Panc1 (cell line): ENCODE measurements at regions not wholly inside any gene's neighbourhood (a gene's known extent, or its start where the extent isn't known, plus 50 kb on each side); places are given as distances from the start of the nearest gene placed in this dataset.

ENCODE experiments used
- ATAC-seq: fragments of 200-7000 bp; cut with Tn5 transposase; 2 replicates; pipeline ENCODE4 v1.9.1; 2020; ENCODE audit warnings: mild to moderate bottlenecking, moderate library complexity
- BruUV-seq: library from RNA; stranded (reverse); fragments of 400-500 nt; replicated peaks from 2 replicates; lab custom pipeline; 2021; lab: Mats Ljungman, UMichigan
- CTCF ChIA-PET: fragments of 300-600 bp; sonication (Branson Sonifier 250); formaldehyde crosslinking; loops from one replicate; lab custom pipeline; 2022; ENCODE audit warnings: antibody characterized with exemption; lab: Charles Lee
- POLR2A ChIA-PET: fragments of 300-600 bp; sonication (Branson Sonifier 250); formaldehyde crosslinking; loops from one replicate; lab custom pipeline; 2022; ENCODE audit warnings: antibody characterized with exemption; lab: Charles Lee
- DNase-seq: peaks from one replicate; pipeline ENCODE4 v3.0.0-alpha.2; 2010; ENCODE audit warnings: low read depth, low spot score
- H3K27ac ChIP-seq: 2 replicates; pipeline ENCODE4 v1.5.1; 2011; ENCODE audit warnings: mild to moderate bottlenecking, low read length, inconsistent platforms
- H3K27me3 ChIP-seq: fragments of 200-500 bp; sonication (Bioruptor generic); 2 replicates; pipeline ENCODE4 v1.6.0; 2014; ENCODE audit warnings: low read length, inconsistent platforms; ENCODE audit not compliant: control insufficient read depth, insufficient read depth
- H3K36me3 ChIP-seq: fragments of 200-500 bp; sonication (Bioruptor generic); 2 replicates; pipeline ENCODE4 v1.5.1; 2014; ENCODE audit warnings: inconsistent platforms, mild to moderate bottlenecking, low read length, moderate library complexity; ENCODE audit not compliant: control insufficient read depth, insufficient read depth
- H3K4me1 ChIP-seq: 2 replicates; pipeline ENCODE4 v1.5.1; 2011; ENCODE audit warnings: inconsistent platforms, mild to moderate bottlenecking, low read length, moderate library complexity; ENCODE audit not compliant: control insufficient read depth, insufficient read depth
- H3K4me3 ChIP-seq, 2 experiments: 2 replicates each; pipeline ENCODE4 v1.5.1; 2011 to 2012; ENCODE audit warnings: low read depth in 2 of 2, low read length in 2 of 2, mild to moderate bottlenecking in 2 of 2, inconsistent platforms in 1 of 2, moderate library complexity in 1 of 2
- H3K9me3 ChIP-seq: fragments of 200-500 bp; sonication (Bioruptor generic); 2 replicates; pipeline ENCODE4 v1.5.1; 2014; ENCODE audit warnings: low read depth, mild to moderate bottlenecking, inconsistent platforms, low read length, moderate library complexity; ENCODE audit not compliant: control insufficient read depth, insufficient read depth
- CTCF ChIP-seq: fragments of 450-650 bp; IDR thresholded peaks from 2 replicates; pipeline ENCODE4 v1.5.1; 2017; ENCODE audit warnings: mild to moderate bottlenecking
- POLR2AphosphoS5 ChIP-seq: IDR thresholded peaks from 2 replicates; pipeline ENCODE4 v1.6.1; 2012; ENCODE audit warnings: mild to moderate bottlenecking, low read depth, low read length, moderate library complexity
- SIN3A ChIP-seq: IDR thresholded peaks from 2 replicates; pipeline ENCODE4 v1.6.1; 2012; ENCODE audit warnings: low read depth, mild to moderate bottlenecking, low read length, moderate library complexity, borderline replicate concordance; ENCODE audit not compliant: insufficient read depth
- TCF7L2 ChIP-seq: IDR thresholded peaks from 2 replicates; pipeline ENCODE4 v1.6.1; 2011; ENCODE audit warnings: mild to moderate bottlenecking, low read depth, low read length, inconsistent platforms
- in situ Hi-C: cut with HindIII; loops from 2 replicates; pipeline ENCODE4 v1.10.0; 2016; ENCODE audit warnings: low sequenced_read_pairs, low pct_unique_long_range_greater_than_20kb
- intact Hi-C: fragments of 100-400 bp; cut with micrococcal nuclease; formaldehyde crosslinking; loops from one replicate; pipeline ENCODE4 v1.10.0; 2022; ENCODE audit not compliant: unreplicated experiment
- TF ChIP-seq, protein P1 (sequence below), 2 experiments: IDR thresholded peaks; 2 replicates each; pipeline ENCODE4 v1.6.1; 2011 to 2012; ENCODE audit warnings: low read depth in 2 of 2, control low read depth in 1 of 2, low read length in 1 of 2, mild to moderate bottlenecking in 1 of 2, moderate library complexity in 1 of 2; ENCODE audit not compliant: insufficient read depth in 1 of 2

- H3K27me3 ChIP-seq, result no peaks in the 10 kb centered on the region
- intact Hi-C loops, result no loop called here
- TF ChIP-seq TCF7L2 (no peak), CTCF (no peak), SIN3A (no peak), POLR2AphosphoS5 (no peak)
- TF ChIP-seq, protein P1, sequence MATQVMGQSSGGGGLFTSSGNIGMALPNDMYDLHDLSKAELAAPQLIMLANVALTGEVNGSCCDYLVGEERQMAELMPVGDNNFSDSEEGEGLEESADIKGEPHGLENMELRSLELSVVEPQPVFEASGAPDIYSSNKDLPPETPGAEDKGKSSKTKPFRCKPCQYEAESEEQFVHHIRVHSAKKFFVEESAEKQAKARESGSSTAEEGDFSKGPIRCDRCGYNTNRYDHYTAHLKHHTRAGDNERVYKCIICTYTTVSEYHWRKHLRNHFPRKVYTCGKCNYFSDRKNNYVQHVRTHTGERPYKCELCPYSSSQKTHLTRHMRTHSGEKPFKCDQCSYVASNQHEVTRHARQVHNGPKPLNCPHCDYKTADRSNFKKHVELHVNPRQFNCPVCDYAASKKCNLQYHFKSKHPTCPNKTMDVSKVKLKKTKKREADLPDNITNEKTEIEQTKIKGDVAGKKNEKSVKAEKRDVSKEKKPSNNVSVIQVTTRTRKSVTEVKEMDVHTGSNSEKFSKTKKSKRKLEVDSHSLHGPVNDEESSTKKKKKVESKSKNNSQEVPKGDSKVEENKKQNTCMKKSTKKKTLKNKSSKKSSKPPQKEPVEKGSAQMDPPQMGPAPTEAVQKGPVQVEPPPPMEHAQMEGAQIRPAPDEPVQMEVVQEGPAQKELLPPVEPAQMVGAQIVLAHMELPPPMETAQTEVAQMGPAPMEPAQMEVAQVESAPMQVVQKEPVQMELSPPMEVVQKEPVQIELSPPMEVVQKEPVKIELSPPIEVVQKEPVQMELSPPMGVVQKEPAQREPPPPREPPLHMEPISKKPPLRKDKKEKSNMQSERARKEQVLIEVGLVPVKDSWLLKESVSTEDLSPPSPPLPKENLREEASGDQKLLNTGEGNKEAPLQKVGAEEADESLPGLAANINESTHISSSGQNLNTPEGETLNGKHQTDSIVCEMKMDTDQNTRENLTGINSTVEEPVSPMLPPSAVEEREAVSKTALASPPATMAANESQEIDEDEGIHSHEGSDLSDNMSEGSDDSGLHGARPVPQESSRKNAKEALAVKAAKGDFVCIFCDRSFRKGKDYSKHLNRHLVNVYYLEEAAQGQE (IDR thresholded peaks at IDR 0.05; ENCODE audit: insufficient read depth in 1 of 2, low read depth in 2 of 2, low read length in 1 of 2), result no peak
- ChIA-PET POLR2A (no interaction called here), CTCF (no interaction called here)
- ATAC-seq (no peak), DNase-seq (no peak)
- H3K27ac ChIP-seq, result no peak overlapping the region
- in situ Hi-C loops, result no loop called here
- BruUV-seq, result no TSS peak
- no peaks in the 10 kb centered on the region for H3K4me1 ChIP-seq
- H3K9me3 ChIP-seq, result no peaks in the 10 kb centered on the region
- no peaks in the 10 kb centered on the region for H3K36me3 ChIP-seq
- H3K4me3 ChIP-seq, result no peak overlapping the region
Observed at GRCh38 chr1:216997831-216998230, 274.6 kb upstream of the ESRRG start.

- DNase-seq (no peak), ATAC-seq (no peak)
- no peak overlapping the region for H3K4me3 ChIP-seq
- intact Hi-C loops, result no loop called here
- H3K36me3 ChIP-seq, result no peaks in the 10 kb centered on the region
- in situ Hi-C loops, result no loop called here
- H3K27ac ChIP-seq, result no peak overlapping the region
- no peaks in the 10 kb centered on the region for H3K4me1 ChIP-seq
- BruUV-seq, result no TSS peak
- H3K9me3 ChIP-seq, result no peaks in the 10 kb centered on the region
- no peak for TF ChIP-seq CTCF
- TF ChIP-seq TCF7L2, result no peak
- TF ChIP-seq, protein P1 (IDR thresholded peaks at IDR 0.05; ENCODE audit: insufficient read depth in 1 of 2, low read depth in 2 of 2, low read length in 1 of 2), result no peak
- TF ChIP-seq POLR2AphosphoS5, result no peak
- TF ChIP-seq SIN3A, result no peak
- POLR2A ChIA-PET, result no interaction called here
- CTCF ChIA-PET, result no interaction called here
- no peaks in the 10 kb centered on the region for H3K27me3 ChIP-seq
Observed at GRCh38 chr1:216997069-216997468, 273.8 kb upstream of the ESRRG start.
